Ovary (tissue), 3 donors: ENCODE measurements at regions not wholly inside any gene's neighbourhood (a gene's known extent, or its start where the extent isn't known, plus 50 kb on each side); places are given as distances from the start of the nearest gene placed in this dataset.

ENCODE experiments used
- CTCF ChIP-seq, 3 donors: fragments of 450-650 bp in 2 of 3; fragments of 200-600 bp in 1 of 3; IDR thresholded peaks; one replicate each; pipeline versions ENCODE4 v1.5.1 to v1.8.0; 2016 to 2022; ENCODE audit warnings: antibody characterized with exemption in 3 of 3, mild to moderate bottlenecking in 1 of 3
- EP300 ChIP-seq: sonication (generic); formaldehyde crosslinking; IDR thresholded peaks from one replicate; pipeline ENCODE4 v1.6.1; 2017; ENCODE audit warnings: antibody characterized with exemption
- POLR2A ChIP-seq: fragments of 450-650 bp; IDR thresholded peaks from one replicate; pipeline ENCODE4 v1.6.1; 2017; ENCODE audit warnings: antibody characterized with exemption, mild to moderate bottlenecking, moderate library complexity
- donor health status: DM: no; HTN: no; CAD: no.

- TF ChIP-seq CTCF (IDR thresholded peaks at IDR 0.05), result no peak
- TF ChIP-seq POLR2A, result no peak
- TF ChIP-seq EP300, result no peak
Observed at GRCh38 chr3:29090912-29091597, 189.8 kb upstream of the RBMS3 start.
